Esophagus muscularis mucosa (tissue), 4 donors: ENCODE measurements at regions not wholly inside any gene's neighbourhood (a gene's known extent, or its start where the extent isn't known, plus 50 kb on each side); places are given as distances from the start of the nearest gene placed in this dataset.

ENCODE experiments used
- EP300 ChIP-seq: sonication (generic); formaldehyde crosslinking; IDR thresholded peaks from one replicate; pipeline ENCODE4 v1.6.1; 2017; ENCODE audit warnings: antibody characterized with exemption
- POLR2A ChIP-seq: fragments of 450-650 bp; IDR thresholded peaks from one replicate; pipeline ENCODE4 v1.6.1; 2017; ENCODE audit warnings: antibody characterized with exemption, moderate library complexity, mild to moderate bottlenecking, low read depth
- POLR2AphosphoS5 ChIP-seq, 2 donors: sonication (generic); formaldehyde crosslinking; IDR thresholded peaks; one replicate each; pipeline ENCODE4 v1.6.1; 2017; ENCODE audit warnings: antibody characterized with exemption in 2 of 2
- TF ChIP-seq, protein P1 (sequence below), 3 experiments: fragments of 200-600 bp in 2 of 3; fragments of 450-650 bp in 1 of 3; sonication (generic) in 2 of 3; IDR thresholded peaks; one replicate each; pipeline ENCODE4 v1.5.1; 2017 to 2019; ENCODE audit warnings: antibody characterized with exemption in 3 of 3, mild to moderate bottlenecking in 2 of 3, moderate library complexity in 1 of 3

DNA sequence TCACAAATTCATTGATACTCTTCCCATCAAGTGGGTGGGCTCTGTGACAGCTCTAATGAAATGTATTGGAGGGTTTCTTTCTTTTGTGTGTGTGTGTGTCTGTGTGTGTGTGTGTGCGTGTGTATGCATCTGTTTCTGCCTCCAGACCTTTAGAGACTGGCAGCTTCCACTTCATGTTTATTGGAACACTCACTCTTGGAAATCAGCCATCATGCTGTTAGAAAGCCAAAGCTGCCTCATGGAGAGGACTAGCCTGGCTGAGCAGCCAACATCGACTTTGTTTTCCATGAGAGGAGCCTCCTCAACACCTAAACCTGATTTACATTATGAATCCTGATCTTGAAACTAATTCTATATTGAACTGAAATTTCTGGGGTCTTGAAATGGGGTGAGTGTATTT is 128.5 kb upstream of the FAM174A start:
- TF ChIP-seq, protein P1, sequence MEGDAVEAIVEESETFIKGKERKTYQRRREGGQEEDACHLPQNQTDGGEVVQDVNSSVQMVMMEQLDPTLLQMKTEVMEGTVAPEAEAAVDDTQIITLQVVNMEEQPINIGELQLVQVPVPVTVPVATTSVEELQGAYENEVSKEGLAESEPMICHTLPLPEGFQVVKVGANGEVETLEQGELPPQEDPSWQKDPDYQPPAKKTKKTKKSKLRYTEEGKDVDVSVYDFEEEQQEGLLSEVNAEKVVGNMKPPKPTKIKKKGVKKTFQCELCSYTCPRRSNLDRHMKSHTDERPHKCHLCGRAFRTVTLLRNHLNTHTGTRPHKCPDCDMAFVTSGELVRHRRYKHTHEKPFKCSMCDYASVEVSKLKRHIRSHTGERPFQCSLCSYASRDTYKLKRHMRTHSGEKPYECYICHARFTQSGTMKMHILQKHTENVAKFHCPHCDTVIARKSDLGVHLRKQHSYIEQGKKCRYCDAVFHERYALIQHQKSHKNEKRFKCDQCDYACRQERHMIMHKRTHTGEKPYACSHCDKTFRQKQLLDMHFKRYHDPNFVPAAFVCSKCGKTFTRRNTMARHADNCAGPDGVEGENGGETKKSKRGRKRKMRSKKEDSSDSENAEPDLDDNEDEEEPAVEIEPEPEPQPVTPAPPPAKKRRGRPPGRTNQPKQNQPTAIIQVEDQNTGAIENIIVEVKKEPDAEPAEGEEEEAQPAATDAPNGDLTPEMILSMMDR (IDR thresholded peaks at IDR 0.05): no peak
- TF ChIP-seq POLR2A: no peak
- TF ChIP-seq POLR2AphosphoS5 (IDR thresholded peaks at IDR 0.05): no peak
- no peak for TF ChIP-seq EP300
